ENCODE measurements at regions not wholly inside any gene's neighbourhood (a gene's known extent, or its start where the extent isn't known, plus 50 kb on each side); places are given as distances from the start of the nearest gene placed in this dataset.
"Not testable (repeated sequence)": the region's sequence is repeated elsewhere in the genome, so short reads cannot be mapped to it uniquely, and the experiment has no call there.

DNA sequence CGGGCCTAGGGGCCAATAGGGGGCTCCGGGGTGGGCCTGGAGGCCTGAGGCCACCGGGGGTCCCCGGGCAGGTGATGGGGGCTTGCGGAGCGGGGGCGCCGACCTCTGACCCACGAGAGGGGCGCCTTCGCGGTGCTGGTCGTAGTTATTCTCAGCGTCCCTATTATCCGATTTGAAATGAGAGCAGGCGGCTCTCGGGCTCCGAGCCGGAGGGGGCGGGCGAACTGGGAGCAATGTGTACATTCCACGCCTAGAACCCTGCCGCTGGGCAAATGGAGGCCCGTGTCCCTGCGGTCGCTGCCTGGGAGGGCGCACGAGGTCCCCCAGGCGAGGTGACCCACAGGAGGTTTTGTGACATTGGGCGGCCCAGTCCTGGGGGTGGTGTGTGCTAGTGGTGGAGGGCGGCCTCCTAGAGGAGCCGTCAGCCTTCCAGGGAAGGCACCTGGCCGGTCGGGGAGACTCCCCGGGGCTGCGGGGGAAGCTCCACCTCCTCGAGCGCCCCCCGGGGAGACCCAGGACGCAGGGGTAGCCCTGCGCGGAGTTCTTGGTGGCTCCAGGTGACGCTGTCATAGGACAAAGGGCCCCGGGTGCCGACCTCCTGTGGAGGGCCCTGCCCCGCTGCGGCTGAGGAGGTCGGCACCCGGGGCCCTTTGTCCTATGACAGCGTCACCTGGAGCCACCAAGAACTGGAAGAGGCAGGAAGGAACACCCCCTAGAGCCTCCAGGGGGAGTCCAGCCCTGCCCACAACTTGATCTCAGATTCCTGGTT lies 102.6 kb upstream of the PRKX start:
- DNase-seq = peak; percentile 26

DNA sequence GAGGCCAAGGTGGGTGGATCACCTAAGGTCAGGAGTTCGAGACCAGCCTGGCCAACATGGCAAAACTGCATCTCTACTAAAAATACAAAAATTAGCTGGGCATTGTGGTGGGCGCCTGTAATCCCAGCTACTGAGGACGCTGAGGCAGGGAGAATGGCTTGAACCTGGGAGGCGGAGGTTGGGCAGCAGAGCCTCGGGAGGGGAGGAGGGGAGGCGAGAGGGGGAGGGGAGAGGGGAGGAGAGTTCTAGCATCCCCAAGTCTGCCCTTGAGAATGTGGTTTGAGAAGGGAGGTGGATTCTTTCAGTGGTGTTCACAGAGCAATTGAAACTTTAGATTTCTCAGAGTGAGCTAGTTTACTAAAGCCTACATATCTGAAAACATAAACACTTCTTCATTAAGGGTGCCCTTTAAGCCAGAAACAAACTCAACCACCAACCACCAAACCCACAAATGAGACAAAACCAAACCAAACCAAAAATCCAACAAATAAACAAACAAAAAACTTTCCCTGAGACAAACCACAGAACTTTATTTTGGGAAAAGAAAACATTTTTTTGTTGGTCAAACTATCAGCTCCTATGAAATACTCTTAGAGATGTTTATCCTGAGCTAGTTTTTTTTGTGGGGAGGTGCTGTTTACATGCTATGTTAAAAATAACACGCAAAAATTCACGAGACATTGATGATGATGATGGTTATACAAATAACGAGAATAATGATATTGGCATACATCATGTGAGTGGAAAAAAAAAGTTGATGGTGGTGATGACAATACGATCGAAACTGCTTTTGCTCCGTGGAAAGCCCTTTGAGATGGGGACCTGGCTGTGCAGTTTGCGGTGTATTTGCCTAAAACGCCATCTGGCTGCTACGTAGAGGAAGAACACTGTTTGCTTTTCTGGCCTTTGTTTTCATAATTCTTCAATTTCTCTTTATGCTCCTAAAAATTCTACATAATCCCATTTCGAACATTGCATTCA lies 98.2 kb upstream of the PRKX start:
- DNase-seq = peak; percentile 16

DNA sequence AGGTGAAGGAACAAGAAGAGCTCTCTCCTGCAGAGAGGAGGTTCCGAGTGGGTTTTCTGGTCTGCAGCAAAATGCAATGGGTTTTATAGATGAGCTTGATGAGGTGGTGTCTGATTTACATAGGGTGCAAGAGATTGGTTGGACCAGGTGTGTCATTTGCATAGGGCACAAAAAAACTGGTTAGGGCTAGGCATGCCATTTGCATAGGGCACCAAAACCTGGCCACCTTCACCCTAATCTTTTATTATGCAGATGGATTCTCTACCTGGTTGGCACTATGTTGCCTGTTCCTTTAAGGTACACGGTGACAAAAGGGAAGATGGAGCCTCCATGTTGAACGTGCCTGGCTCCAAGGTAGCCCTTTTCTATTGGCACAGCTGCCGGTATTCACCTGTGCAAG lies 94.5 kb upstream of the PRKX start:
- no peak for DNase-seq

DNA sequence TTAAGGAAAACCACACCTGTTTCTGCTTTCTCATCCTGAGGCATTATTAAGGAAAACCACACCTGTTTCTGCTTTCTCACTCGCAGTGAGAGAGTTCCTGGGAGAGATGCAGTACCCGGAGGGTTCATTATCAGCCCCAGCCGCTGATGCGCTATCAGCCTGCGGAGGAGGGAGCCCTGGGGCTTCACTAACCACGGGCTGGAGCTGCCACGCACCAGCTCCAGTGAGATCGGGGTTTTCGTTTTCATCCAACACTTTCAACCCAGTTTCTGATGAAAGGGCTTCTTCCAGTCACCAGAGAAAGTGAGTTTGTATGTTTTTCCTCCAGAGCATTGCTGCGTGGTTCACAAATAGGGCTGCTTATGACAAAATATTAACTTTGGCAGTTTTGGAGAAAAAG lies 93.2 kb upstream of the PRKX start:
- no peak for DNase-seq

DNA sequence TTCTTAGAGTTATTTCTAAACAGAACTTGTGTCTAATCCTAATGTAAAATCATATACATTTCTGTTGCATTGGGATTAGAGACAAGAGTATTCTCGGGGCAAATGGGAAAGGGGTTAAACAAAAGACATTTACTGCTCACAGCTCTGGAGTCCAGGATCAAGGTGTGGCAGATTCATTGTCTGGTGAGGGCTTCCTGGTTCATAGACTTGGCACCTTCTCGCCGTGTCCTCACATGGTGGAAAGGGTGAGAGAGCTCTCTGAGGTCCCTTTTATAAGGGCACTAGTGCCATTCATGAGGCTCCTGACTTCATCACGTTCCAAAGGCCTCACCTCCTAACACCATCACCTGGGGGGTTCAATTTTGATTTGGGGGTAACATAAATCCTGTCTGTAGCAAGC lies 90.3 kb upstream of the PRKX start:
- DNase-seq = no peak

DNA sequence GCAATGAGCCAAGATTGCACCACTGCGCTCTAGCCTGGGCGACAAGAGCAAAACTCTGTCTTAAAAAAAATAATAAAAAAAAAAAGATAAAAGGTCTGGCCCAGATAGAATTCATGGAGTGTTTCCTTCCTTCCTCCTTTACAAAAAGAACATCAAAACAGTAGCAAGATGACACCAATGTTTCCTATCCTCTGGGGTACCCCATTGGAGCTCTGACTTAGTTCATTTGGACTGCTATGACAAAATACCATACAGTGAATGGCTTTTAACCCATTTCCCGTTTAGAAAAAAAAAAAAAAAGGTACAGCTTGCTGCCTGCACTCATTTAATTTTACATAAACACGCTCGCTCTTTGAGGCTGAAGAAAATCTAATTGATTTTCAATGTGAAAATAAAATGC lies 89.9 kb upstream of the PRKX start:
- no peak for DNase-seq

DNA sequence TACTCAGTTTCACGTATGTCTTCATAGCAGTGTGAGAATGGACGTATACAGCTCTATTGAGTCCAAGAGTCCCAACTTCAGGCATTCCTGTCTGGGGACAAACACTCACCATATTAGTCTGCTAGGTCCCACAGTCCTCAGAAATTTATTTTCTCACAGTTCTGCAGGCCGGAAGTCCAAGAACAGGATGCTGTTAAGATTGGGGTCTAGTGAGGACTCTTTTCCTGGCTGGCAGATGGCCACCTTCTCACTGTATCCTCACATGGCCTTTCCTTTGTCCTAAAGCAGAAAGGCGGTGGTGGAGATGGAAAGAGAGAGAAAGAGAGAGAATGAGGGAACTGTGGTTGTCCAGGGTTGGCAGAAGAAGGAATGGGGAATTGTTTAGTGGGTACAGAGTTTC lies 82.0 kb upstream of the PRKX start:
- DNase-seq = not testable (repeated sequence)

DNA sequence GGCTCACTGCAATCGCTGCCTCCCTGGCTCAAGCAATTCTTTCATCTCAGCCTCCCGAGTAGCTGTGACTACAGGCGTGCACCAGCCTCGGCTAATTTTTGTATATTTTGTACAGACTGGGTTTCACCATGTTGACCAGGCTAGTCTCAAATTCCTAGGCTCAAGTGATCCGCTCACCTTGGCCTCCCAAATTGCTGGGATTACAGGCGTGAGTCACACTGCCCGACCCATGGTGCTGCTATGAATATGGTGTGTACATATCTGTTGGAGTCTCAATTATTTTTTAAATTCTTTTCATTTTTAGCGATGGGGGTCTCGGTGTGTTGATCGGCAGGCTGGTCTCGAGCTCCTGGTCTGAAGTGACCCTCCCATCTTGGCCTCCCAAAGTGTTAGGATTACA lies 78.0 kb upstream of the PRKX start:
- no peak for DNase-seq

DNA sequence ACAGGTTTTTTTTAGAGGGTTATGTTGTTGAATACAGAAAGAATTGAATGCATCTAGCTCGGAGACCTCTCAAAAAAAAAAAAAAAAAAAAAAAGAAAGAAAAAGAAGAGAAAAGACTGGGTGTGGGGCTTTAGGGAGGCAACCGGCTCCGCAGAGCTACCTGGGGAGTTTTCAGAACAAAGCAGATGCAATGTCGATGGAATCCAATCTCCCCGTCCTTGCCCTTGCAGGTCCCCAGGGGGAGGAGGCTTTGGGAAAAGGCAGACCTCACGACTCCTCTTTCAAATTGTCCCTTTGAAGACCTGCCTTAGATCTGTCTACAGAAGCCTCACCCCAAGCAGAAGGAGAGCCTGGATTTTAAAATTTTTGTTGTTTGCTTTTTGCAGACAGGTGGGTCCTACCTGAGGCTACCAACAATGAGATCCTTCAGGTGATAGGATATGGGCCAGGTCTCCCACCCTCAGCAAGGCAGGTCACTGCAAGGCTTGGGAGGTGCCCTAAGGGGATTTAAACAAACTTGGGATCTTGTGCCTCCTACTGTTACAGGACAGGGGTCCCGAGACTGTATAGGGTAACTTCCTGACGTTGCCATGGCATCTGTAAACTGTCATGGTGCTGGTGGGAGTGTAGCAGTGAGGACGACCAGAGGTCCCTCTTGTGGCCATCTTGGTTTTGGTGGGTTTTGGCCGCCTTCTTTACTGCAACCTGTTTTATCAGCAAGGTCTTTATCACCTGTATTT lies 75.2 kb upstream of the PRKX start:
- no peak for DNase-seq

DNA sequence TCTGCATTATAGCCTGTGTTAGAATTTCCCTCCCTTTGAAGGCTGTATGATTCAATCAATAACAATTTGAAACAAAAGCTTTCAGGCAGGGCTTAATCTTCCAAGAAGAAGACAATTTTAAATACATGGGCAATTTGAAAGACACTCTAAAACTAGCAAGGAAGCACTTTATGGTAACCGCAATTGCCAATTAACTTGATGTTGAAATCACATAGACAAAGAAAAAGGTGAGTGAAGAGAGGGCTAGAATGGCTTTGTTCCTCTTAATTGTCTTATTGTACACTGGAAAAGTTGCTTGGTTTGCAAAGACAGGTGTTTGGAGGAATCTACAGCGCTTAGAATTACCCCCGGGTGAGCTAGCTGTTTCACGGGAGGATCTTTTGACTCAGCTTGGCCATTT lies 74.4 kb upstream of the PRKX start:
- no peak for DNase-seq

DNA sequence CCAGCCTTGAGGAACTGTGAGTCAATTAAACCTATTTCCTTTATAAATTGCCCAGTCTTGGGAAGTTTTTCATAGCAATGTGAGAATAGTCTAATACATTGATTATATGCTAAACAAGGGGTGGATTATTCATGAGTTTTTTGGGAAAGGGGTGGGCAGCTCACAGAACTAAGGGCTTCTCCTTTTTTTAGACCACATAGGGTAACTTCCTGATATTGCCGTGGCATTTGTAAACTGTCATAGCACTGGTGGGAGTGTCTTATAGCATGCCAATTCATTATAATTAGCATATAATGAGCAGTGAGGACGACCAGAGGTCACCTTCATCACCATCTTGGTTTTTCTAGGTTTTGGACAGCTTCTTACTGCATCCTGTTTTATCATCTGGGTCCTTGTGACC lies 72.4 kb upstream of the PRKX start:
- not testable (repeated sequence) for DNase-seq

DNA sequence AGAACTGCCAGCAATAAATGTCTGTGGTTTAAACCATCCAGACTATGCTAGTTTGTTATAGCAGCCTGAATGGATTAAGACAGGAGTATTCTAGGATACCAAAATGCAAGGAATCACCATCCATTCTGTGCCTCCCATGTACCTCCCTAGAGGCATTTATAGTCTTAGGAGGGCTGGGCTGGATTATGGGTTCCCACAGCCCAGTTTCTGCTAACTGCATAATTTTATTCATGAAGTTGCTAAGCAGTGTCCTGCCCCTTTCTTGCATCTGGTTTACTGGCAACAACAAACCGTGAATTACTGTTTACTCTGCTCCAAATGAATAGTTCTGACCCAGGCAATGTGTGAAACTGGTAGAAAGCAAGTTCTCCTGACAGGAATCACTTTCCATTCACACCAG lies 67.1 kb upstream of the PRKX start:
- no peak for DNase-seq

DNA sequence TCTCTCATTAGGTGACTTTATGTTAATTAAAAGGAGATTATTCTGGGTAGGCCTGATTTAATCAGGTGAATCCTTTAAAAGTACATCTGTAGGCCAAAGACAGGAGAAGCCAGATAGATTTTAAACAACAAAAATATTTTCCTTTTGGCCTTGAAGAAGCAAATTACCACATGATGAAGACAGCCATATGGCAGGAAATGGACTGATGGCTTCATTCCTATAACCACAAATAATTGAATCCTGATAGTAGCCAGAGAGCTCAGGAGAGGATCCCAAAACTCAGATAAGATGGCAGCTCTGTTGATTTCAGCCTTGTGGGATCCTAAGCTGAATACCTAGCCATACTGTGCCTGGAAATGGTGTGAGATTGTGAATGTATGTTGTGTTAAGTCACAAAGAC lies 66.1 kb upstream of the PRKX start:
- no peak for DNase-seq

DNA sequence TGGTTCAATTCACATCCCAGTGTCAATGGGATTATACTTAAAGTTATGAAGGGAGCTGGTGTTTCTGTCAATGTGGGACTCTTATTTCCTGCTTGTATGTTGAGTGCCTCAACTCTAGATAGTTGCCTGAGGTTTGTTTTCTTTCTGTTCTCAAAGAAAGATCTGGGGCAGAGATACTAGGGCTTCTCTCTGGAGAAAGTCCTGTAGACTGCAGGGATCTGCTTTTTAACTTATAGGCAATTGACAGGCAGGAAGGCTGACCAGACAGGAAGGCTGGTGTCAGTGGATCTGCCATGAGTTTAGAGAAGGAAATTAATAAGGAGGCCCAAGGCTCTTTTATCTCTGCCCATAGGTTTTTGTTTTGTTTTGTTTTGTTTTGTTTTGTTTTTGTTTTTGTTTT lies 64.0 kb upstream of the PRKX start:
- no peak for DNase-seq

DNA sequence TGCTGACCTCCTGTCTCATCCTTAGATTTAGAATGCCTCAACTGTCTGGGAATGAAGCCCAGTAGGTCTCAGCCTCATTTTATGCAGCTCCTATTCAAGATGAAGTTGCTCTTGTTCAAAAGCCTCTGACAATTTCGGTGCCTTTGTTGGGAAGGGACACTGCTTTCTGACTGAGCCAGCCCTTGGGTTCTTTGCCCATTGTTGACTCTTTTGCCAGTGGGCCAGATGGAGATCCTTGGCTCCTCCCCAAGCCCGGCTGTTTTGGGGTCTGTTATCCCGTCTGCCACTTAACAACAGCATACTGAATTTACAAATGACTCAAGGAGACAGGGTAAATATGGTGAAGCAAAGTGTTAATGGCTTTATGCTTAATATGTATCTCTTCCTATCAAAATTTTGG lies 58.3 kb upstream of the PRKX start:
- no peak for DNase-seq

DNA sequence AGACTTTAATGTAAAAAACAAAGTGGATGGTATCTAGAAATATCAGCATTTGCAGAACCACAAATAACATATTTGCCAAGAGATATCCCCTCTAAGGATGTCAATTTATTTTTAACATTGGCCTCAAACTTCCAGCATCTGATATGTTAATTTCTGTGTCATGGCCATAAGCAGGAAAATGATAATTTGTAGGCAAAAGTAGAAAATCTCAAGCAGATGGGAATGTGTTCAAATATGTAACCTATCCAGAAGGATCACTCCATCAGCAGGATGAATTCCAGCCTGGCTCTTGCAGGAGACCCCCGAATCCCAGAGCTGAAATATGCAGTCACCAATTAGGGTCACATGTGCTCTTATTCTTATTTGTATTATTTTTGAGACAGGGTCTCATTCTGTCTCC lies 55.4 kb upstream of the PRKX start:
- no peak for DNase-seq
